OCI-LY3 (cell line): ENCODE measurements at regions not wholly inside any gene's neighbourhood (a gene's known extent, or its start where the extent isn't known, plus 50 kb on each side); places are given as distances from the start of the nearest gene placed in this dataset.

Experiments
- H2AFZ ChIP-seq: fragments of 200-600, 300-600 bp; shearing (Covaris generic); 2 replicates; pipeline ENCODE4 v1.6.0; 2014; ENCODE audit warnings: antibody characterized with exemption, low read depth, low read length
- H3K27ac ChIP-seq: fragments of 200-600, 300-600 bp; sonication (generic); 2 replicates; pipeline ENCODE4 v1.5.1; 2014; ENCODE audit warnings: mild to moderate bottlenecking, low read length, moderate library complexity, mixed read lengths
- H3K27me3 ChIP-seq: fragments of 200-600, 300-600 bp; sonication (generic); 2 replicates; pipeline ENCODE4 v1.6.1; 2014; ENCODE audit warnings: low read depth, low read length, mixed read lengths
- H3K36me3 ChIP-seq: fragments of 200-600, 300-600 bp; sonication (generic); replicated peaks from 2 replicates; pipeline ENCODE3; 2014; ENCODE audit warnings: low read depth, low read length, mixed read lengths
- H3K4me1 ChIP-seq: fragments of 300-600, 200-600 bp; sonication (generic); 2 replicates; pipeline ENCODE4 v1.6.1; 2014; ENCODE audit warnings: low read length, mixed read lengths
- H3K4me2 ChIP-seq: fragments of 200-600, 300-600 bp; sonication (generic); 2 replicates; pipeline ENCODE4 v1.6.1; 2014; ENCODE audit warnings: low read length, mixed read lengths
- H3K4me3 ChIP-seq: fragments of 300-600, 200-600 bp; sonication (generic); 2 replicates; pipeline ENCODE4 v1.5.1; 2014; ENCODE audit warnings: antibody characterized with exemption, mild to moderate bottlenecking, low read length, moderate library complexity
- H3K79me2 ChIP-seq: fragments of 300-600, 200-600 bp; shearing (Covaris generic); 2 replicates; pipeline ENCODE4 v1.6.1; 2014; ENCODE audit warnings: mild to moderate bottlenecking, low read length, mixed read lengths
- H3K9ac ChIP-seq: fragments of 300-600, 200-600 bp; shearing (Covaris generic); 2 replicates; pipeline ENCODE4 v1.6.0; 2014; ENCODE audit warnings: mild to moderate bottlenecking, low read length, moderate library complexity
- H3K9me3 ChIP-seq: fragments of 200-600, 300-600 bp; shearing (Covaris generic); 2 replicates; pipeline ENCODE4 v1.6.1; 2014; ENCODE audit warnings: low read length, mixed read lengths; ENCODE audit not compliant: insufficient read depth
- H4K20me1 ChIP-seq: fragments of 200-600, 300-600 bp; sonication (generic); 2 replicates; pipeline ENCODE4 v1.6.1; 2016; ENCODE audit warnings: low read length, mixed read lengths; ENCODE audit not compliant: insufficient read depth
- CTCF ChIP-seq: fragments of 200-600, 300-600 bp; sonication (generic); IDR thresholded peaks from 2 replicates; pipeline ENCODE4 v1.5.1; 2014; ENCODE audit warnings: antibody characterized with exemption, low read length, low read depth
- EZH2phosphoT487 ChIP-seq: fragments of 200-600 bp; shearing (Covaris generic); IDR thresholded peaks from 2 replicates; pipeline ENCODE4 v1.6.1; 2018; ENCODE audit warnings: antibody characterized with exemption, mixed run types, low read depth

- no peak overlapping the region for H3K27ac ChIP-seq
- H3K4me1 ChIP-seq = no peaks in the 10 kb centered on the region
- no peak overlapping the region for H3K4me2 ChIP-seq
- H3K27me3 ChIP-seq = no peaks in the 10 kb centered on the region
- no peak overlapping the region for H3K9ac ChIP-seq
- no peak for TF ChIP-seq EZH2phosphoT487
- no peak for TF ChIP-seq CTCF
- H3K9me3 ChIP-seq = no peaks in the 10 kb centered on the region
- H3K36me3 ChIP-seq = no peaks in the 10 kb centered on the region
- H3K4me3 ChIP-seq = no peak overlapping the region
- H4K20me1 ChIP-seq = no peaks in the 10 kb centered on the region
- no peaks in the 10 kb centered on the region for H3K79me2 ChIP-seq
- no peak overlapping the region for H2AFZ ChIP-seq
These were observed 53.0 kb downstream of the RASSF10 start for GRCh38 chr11:13062115-13062514.

- Histone ChIP-seq H3K36me3 (no peaks in the 10 kb centered on the region), H3K79me2 (no peaks in the 10 kb centered on the region), H3K4me1 (no peaks in the 10 kb centered on the region), H3K4me3 (no peak overlapping the region), H3K9me3 (no peaks in the 10 kb centered on the region), H3K9ac (no peak overlapping the region), H3K27ac (no peak overlapping the region), H2AFZ (no peak overlapping the region), H3K27me3 (no peaks in the 10 kb centered on the region), H4K20me1 (no peaks in the 10 kb centered on the region), H3K4me2 (no peak overlapping the region)
- TF ChIP-seq CTCF (no peak), EZH2phosphoT487 (no peak)
These were observed 55.5 kb downstream of the RASSF10 start for GRCh38 chr11:13064593-13064992.

GRCh38 chr11:13065200-13065787 lies 56.2 kb downstream of the RASSF10 start:
- Histone ChIP-seq H3K4me3 (no peak overlapping the region), H3K4me2 (no peak overlapping the region), H3K9ac (no peak overlapping the region), H4K20me1 (no peaks in the 10 kb centered on the region), H3K9me3 (no peaks in the 10 kb centered on the region), H2AFZ (no peak overlapping the region), H3K79me2 (no peaks in the 10 kb centered on the region), H3K4me1 (no peaks in the 10 kb centered on the region), H3K27me3 (no peaks in the 10 kb centered on the region), H3K36me3 (no peaks in the 10 kb centered on the region), H3K27ac (no peak overlapping the region)
- TF ChIP-seq CTCF (no peak), EZH2phosphoT487 (no peak)

- Histone ChIP-seq H3K27ac (no peak overlapping the region), H3K4me3 (no peak overlapping the region), H3K36me3 (no peaks in the 10 kb centered on the region), H3K27me3 (no peaks in the 10 kb centered on the region), H3K4me2 (no peak overlapping the region), H3K9ac (no peak overlapping the region), H3K79me2 (no peaks in the 10 kb centered on the region), H3K4me1 (no peaks in the 10 kb centered on the region), H3K9me3 (no peaks in the 10 kb centered on the region), H4K20me1 (no peaks in the 10 kb centered on the region), H2AFZ (no peak overlapping the region)
- TF ChIP-seq EZH2phosphoT487 (no peak), CTCF (no peak)
These were observed 59.1 kb downstream of the RASSF10 start for GRCh38 chr11:13068211-13068610.
